A673 (cell line): ENCODE measurements at regions not wholly inside any gene's neighbourhood (a gene's known extent, or its start where the extent isn't known, plus 50 kb on each side); places are given as distances from the start of the nearest gene placed in this dataset.

Experiments
- BruUV-seq: library from RNA; stranded (reverse); fragments of 400-500 nt; replicated peaks from 2 replicates; lab custom pipeline; 2021; lab: Mats Ljungman, UMichigan
- CTCF ChIA-PET: fragments of 300-600 bp; sonication (Branson Sonifier 250); formaldehyde crosslinking; loops from one replicate; lab custom pipeline; 2022; ENCODE audit warnings: antibody characterized with exemption; lab: Charles Lee
- POLR2A ChIA-PET: fragments of 300-600 bp; sonication (Branson Sonifier 250); formaldehyde crosslinking; loops from one replicate; lab custom pipeline; 2022; ENCODE audit warnings: antibody characterized with exemption; ENCODE audit not compliant: low non-redundant PET; lab: Charles Lee
- DNase-seq: peaks from one replicate; pipeline ENCODE4 v3.0.0-alpha.2; 2015; ENCODE audit warnings: low spot score
- H3K27ac ChIP-seq: fragments of 200-600 bp; sonication (generic); 2 replicates; pipeline ENCODE4 v1.5.1; 2016; ENCODE audit warnings: mixed run types, low read depth, mild to moderate bottlenecking, mixed read lengths, antibody characterized with exemption, low read length; ENCODE audit not compliant: poor library complexity, severe bottlenecking
- H3K27me3 ChIP-seq: fragments of 200-600 bp; sonication (generic); replicated peaks from 2 replicates; pipeline ENCODE4 v1.6.1; 2017; ENCODE audit warnings: mixed run types, low read depth, mild to moderate bottlenecking, mixed read lengths, antibody characterized with exemption, low read length; ENCODE audit not compliant: insufficient read depth, poor library complexity
- H3K36me3 ChIP-seq: fragments of 200-600 bp; sonication (generic); 2 replicates; pipeline ENCODE4 v1.6.1; 2016; ENCODE audit warnings: mixed run types, mild to moderate bottlenecking, mixed read lengths, antibody characterized with exemption, low read length; ENCODE audit not compliant: insufficient read depth, poor library complexity, severe bottlenecking
- H3K4me1 ChIP-seq: fragments of 200-600 bp; sonication (generic); 2 replicates; pipeline ENCODE4 v1.6.1; 2017; ENCODE audit warnings: mixed run types, mild to moderate bottlenecking, mixed read lengths, antibody characterized with exemption, low read length; ENCODE audit not compliant: insufficient read depth, poor library complexity, severe bottlenecking
- H3K4me3 ChIP-seq: fragments of 200-600 bp; sonication (generic); 2 replicates; pipeline ENCODE4 v1.5.1; 2016; ENCODE audit warnings: low read depth, mixed run types, mild to moderate bottlenecking, mixed read lengths, low read length; ENCODE audit not compliant: poor library complexity, severe bottlenecking
- H3K9me3 ChIP-seq: fragments of 200-600 bp; sonication (generic); 2 replicates; pipeline ENCODE4 v1.6.1; 2016; ENCODE audit warnings: mixed run types, low read depth, mild to moderate bottlenecking, mixed read lengths, antibody characterized with exemption, low read length; ENCODE audit not compliant: poor library complexity, severe bottlenecking
- EZH2 ChIP-seq: fragments of 200-600 bp; sonication (generic); IDR thresholded peaks from 2 replicates; pipeline ENCODE4 v1.6.1; 2017; ENCODE audit warnings: borderline replicate concordance, low read depth, mild to moderate bottlenecking, mixed read lengths, antibody characterized with exemption, low read length; ENCODE audit not compliant: poor library complexity, severe bottlenecking
- intact Hi-C: fragments of 100-400 bp; cut with micrococcal nuclease; formaldehyde crosslinking; loops from one replicate; pipeline ENCODE4 v1.10.0; 2022; ENCODE audit not compliant: unreplicated experiment
- TF ChIP-seq, protein P1 (sequence below): fragments of 300-800, 200-600 bp; sonication (generic); conservative IDR thresholded peaks from 2 replicates; pipeline ENCODE4 v1.5.1; 2017; ENCODE audit warnings: low read depth, mild to moderate bottlenecking, antibody characterized with exemption, low read length, moderate library complexity, mixed read lengths

DNA sequence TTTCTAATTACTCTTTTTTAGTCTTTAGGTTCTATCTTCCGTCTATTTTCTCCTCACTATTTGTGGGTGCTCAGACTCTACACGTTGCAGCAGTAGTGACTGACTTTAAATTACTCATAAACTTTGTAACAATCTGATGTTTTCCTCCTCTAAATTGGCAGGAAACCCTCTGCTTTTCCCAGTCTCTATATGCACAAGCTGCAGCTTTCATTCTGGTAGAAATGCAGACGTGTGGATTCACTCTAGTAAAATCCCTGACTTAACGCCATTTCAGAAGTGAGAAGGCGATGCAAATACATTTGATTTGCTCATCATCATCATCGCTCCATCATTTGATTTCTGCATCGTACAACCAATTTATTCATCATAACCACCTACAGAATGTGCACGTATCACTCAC, 561.0 kb upstream of the ZFHX3 start:
- BruUV-seq = no TSS peak
- intact Hi-C loops = no loop called here
- Histone ChIP-seq H3K27ac (no peak overlapping the region), H3K9me3 (no peaks in the 10 kb centered on the region), H3K27me3 (peaks cover 56% of the 10 kb centered on the region), H3K36me3 (no peaks in the 10 kb centered on the region), H3K4me3 (no peak overlapping the region), H3K4me1 (no peaks in the 10 kb centered on the region)
- no peak for TF ChIP-seq EZH2
- TF ChIP-seq, protein P1, sequence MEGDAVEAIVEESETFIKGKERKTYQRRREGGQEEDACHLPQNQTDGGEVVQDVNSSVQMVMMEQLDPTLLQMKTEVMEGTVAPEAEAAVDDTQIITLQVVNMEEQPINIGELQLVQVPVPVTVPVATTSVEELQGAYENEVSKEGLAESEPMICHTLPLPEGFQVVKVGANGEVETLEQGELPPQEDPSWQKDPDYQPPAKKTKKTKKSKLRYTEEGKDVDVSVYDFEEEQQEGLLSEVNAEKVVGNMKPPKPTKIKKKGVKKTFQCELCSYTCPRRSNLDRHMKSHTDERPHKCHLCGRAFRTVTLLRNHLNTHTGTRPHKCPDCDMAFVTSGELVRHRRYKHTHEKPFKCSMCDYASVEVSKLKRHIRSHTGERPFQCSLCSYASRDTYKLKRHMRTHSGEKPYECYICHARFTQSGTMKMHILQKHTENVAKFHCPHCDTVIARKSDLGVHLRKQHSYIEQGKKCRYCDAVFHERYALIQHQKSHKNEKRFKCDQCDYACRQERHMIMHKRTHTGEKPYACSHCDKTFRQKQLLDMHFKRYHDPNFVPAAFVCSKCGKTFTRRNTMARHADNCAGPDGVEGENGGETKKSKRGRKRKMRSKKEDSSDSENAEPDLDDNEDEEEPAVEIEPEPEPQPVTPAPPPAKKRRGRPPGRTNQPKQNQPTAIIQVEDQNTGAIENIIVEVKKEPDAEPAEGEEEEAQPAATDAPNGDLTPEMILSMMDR = no peak
- ChIA-PET CTCF (no interaction called here), POLR2A (no interaction called here)
- DNase-seq = no peak

DNA sequence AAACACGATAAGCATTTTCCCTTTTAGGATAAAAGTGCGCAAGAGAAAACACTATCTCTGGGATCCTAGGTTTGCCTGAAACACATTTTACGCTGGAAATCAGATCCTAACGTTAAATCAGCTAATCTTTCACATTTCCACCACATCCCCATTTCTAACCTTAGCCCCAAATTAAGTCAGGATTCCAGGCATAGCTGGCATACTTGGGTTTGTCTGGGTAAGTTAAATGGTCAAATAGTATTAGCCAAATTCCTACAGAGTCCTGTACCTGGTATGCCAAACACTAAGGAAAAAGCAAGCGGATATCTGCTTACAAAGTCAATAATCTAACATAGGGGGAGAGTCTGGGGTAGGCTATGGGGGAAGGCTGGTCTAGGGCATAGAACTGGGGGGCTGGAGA, 557.4 kb upstream of the ZFHX3 start:
- CTCF ChIA-PET = no interaction called here
- intact Hi-C loops = no loop called here
- Histone ChIP-seq H3K27me3 (peaks cover 21% of the 10 kb centered on the region), H3K4me3 (no peak overlapping the region), H3K27ac (no peak overlapping the region), H3K9me3 (no peaks in the 10 kb centered on the region), H3K4me1 (no peaks in the 10 kb centered on the region), H3K36me3 (no peaks in the 10 kb centered on the region)
- BruUV-seq = no TSS peak
- TF ChIP-seq, protein P1 = no peak
- TF ChIP-seq EZH2 = no peak
- POLR2A ChIA-PET = no interaction called here
- DNase-seq = no peak

GRCh38 chr16:73601911-73602310, 554.0 kb upstream of the ZFHX3 start:
- ChIA-PET CTCF (no interaction called here), POLR2A (no interaction called here)
- TF ChIP-seq, protein P1 = no peak
- no peaks in the 10 kb centered on the region for H3K36me3 ChIP-seq
- BruUV-seq = no TSS peak
- no peaks in the 10 kb centered on the region for H3K4me1 ChIP-seq
- no peak overlapping the region for H3K27ac ChIP-seq
- H3K27me3 ChIP-seq = no peaks in the 10 kb centered on the region
- DNase-seq = no peak
- H3K9me3 ChIP-seq = no peaks in the 10 kb centered on the region
- H3K4me3 ChIP-seq = no peak overlapping the region
- intact Hi-C loops = no loop called here
